Neural progenitor cell (in vitro differentiated cells): ENCODE measurements at regions not wholly inside any gene's neighbourhood (a gene's known extent, or its start where the extent isn't known, plus 50 kb on each side); places are given as distances from the start of the nearest gene placed in this dataset.

ENCODE experiments used
- CTCF ChIP-seq: fragments of 200-600 bp; sonication (generic); IDR thresholded peaks from 2 replicates; pipeline ENCODE4 v1.5.1; 2017; ENCODE audit warnings: antibody characterized with exemption, mild to moderate bottlenecking
- EZH2 ChIP-seq: fragments of 200-600 bp; sonication (generic); IDR thresholded peaks from 2 replicates; pipeline ENCODE4 v1.6.1; 2017; ENCODE audit warnings: antibody characterized with exemption, mild to moderate bottlenecking, moderate library complexity
- EZH2phosphoT487 ChIP-seq: fragments of 200-600 bp; sonication (generic); IDR thresholded peaks from 2 replicates; pipeline ENCODE4 v1.6.1; 2017; ENCODE audit warnings: antibody characterized with exemption

GRCh38 chr5:25027526-25027925 is 382.7 kb upstream of the CDH10 start:
- TF ChIP-seq EZH2phosphoT487 (no peak), CTCF (no peak), EZH2 (no peak)
